ENCODE measurements at regions not wholly inside any gene's neighbourhood (a gene's known extent, or its start where the extent isn't known, plus 50 kb on each side); places are given as distances from the start of the nearest gene placed in this dataset.

DNA sequence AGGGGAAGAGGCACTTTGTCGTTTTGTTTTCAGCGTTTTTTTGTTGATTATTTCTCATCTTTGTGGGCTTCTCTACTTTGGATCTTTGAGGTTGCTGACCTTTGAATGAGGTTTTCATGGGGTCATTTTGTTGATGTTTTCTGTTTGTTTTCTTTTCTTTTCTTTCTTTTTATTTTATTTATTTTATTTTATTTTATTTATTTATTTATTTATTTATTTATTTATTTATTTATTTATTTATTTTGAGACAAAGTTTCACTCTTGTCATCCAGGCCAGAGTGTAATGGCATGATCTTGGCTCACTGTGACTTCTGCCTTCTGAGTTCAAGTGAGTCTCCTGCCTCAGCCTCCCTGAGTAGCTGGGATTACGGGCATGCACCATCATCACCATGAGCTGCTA, 946.7 kb downstream of the TLE4 start:
- no peak overlapping the region for H3K4me3 ChIP-seq
- DNase-seq (no peak), ATAC-seq (no peak)
- H3K9me3 ChIP-seq = no peaks in the 10 kb centered on the region
- 61 to 71% methylated on average over 3 of the region's 3 CpGs for whole genome bisulfite sequencing, 2 donors
- intact Hi-C loops (cut with DNase I) = no loop called here
- H3K27ac ChIP-seq = no peak overlapping the region
- no peak for TF ChIP-seq POLR2A (IDR thresholded peaks at IDR 0.05)
- TF ChIP-seq, protein P1, sequence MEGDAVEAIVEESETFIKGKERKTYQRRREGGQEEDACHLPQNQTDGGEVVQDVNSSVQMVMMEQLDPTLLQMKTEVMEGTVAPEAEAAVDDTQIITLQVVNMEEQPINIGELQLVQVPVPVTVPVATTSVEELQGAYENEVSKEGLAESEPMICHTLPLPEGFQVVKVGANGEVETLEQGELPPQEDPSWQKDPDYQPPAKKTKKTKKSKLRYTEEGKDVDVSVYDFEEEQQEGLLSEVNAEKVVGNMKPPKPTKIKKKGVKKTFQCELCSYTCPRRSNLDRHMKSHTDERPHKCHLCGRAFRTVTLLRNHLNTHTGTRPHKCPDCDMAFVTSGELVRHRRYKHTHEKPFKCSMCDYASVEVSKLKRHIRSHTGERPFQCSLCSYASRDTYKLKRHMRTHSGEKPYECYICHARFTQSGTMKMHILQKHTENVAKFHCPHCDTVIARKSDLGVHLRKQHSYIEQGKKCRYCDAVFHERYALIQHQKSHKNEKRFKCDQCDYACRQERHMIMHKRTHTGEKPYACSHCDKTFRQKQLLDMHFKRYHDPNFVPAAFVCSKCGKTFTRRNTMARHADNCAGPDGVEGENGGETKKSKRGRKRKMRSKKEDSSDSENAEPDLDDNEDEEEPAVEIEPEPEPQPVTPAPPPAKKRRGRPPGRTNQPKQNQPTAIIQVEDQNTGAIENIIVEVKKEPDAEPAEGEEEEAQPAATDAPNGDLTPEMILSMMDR (IDR thresholded peaks at IDR 0.05) = no peak
- H3K27me3 ChIP-seq = no peaks in the 10 kb centered on the region
- H3K36me3 ChIP-seq (replicated peaks in 1 of 2; ENCODE audit: insufficient read depth in 1 of 2, low read depth in 2 of 2) = no peaks in the 10 kb centered on the region
- no peaks in the 10 kb centered on the region for H3K4me1 ChIP-seq

DNA sequence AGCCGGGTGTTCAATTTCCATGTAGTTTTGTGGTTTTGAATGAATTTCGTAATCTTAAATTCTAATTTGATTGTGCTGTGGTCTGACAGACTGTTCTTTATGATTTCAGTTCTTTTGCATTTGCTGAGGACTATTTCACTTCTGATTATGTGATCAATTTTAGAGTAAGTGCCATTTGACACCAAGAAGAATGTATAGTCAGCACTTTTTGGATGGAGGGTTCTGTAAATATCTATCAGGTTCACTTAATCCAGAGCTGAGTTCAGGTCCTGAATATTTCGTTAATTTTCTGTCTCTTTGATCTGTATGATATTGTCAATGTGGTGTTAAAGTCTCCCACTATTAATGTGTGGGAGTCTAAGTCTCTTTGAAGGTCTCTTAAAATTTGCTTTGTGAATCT, 944.9 kb downstream of the TLE4 start:
- no peaks in the 10 kb centered on the region for H3K27me3 ChIP-seq
- intact Hi-C loops (cut with DNase I) = no loop called here
- 50 to 67% methylated on average over 3 of the region's 3 CpGs for WGBS, 2 donors
- no peaks in the 10 kb centered on the region for H3K36me3 ChIP-seq (replicated peaks in 1 of 2; ENCODE audit: insufficient read depth in 1 of 2, low read depth in 2 of 2)
- DNase-seq (no peak), ATAC-seq (no peak)
- H3K27ac ChIP-seq = no peak overlapping the region
- H3K4me3 ChIP-seq = no peak overlapping the region
- TF ChIP-seq POLR2A (IDR thresholded peaks at IDR 0.05) = no peak
- TF ChIP-seq, protein P1 (IDR thresholded peaks at IDR 0.05) = no peak
- no peaks in the 10 kb centered on the region for H3K9me3 ChIP-seq
- H3K4me1 ChIP-seq = no peaks in the 10 kb centered on the region

DNA sequence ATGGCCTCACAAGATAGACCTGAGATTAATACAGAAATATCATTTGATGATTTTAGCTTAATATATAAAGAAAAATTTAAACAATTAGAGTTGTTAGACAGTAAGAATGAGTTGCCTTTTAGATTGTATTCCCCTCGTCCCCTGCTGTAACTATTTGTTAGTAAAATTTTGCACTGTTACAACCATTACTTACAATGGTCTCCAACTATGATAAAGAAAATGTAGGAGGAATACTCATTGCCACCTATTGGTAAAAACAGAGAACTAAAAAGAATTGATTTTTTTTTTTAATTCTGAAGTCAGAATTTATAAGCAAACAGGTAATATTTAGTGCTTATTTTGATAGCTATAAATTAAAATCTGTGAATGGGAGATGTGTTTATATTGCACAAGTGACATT, 937.6 kb downstream of the TLE4 start:
- H3K27ac ChIP-seq = no peak overlapping the region
- no peak overlapping the region for H3K4me3 ChIP-seq
- intact Hi-C loops (cut with DNase I) = no loop called here
- H3K27me3 ChIP-seq = no peaks in the 10 kb centered on the region
- DNase-seq = no peak
- no peak for ATAC-seq
- no peaks in the 10 kb centered on the region for H3K9me3 ChIP-seq
- TF ChIP-seq, protein P1 (IDR thresholded peaks at IDR 0.05) = no peak
- no peak for TF ChIP-seq POLR2A (IDR thresholded peaks at IDR 0.05)
- H3K36me3 ChIP-seq (replicated peaks in 1 of 2; ENCODE audit: insufficient read depth in 1 of 2, low read depth in 2 of 2) = no peaks in the 10 kb centered on the region
- 43 to 46% methylated on average over 1 of the region's 1 CpG for WGBS, 2 donors
- H3K4me1 ChIP-seq = no peaks in the 10 kb centered on the region

DNA sequence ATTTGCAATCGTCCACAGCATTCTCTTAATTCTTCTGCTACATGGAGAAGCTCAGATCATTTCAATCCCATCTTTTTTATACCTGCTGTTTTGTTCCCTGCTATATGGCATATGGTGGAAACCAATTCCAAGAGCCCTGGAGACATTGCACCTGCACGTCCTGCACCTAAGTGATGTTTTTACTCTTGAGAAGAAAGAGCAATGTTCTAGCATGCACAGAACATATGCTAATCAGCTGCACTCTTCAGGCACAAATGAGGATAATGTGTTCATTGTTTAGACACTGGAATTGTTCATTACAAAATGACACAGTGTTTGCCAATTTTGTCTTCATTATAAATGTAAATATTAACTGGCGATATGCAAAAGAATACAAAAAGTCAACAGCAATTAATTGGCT, 935.8 kb downstream of the TLE4 start:
- Histone ChIP-seq H3K27me3 (no peaks in the 10 kb centered on the region), H3K27ac (no peak overlapping the region), H3K36me3 (replicated peaks in 1 of 2; ENCODE audit: insufficient read depth in 1 of 2, low read depth in 2 of 2) (no peaks in the 10 kb centered on the region), H3K4me3 (no peak overlapping the region), H3K9me3 (no peaks in the 10 kb centered on the region), H3K4me1 (no peaks in the 10 kb centered on the region)
- 23 to 65% methylated on average over 3 of the region's 3 CpGs for WGBS, 2 donors
- TF ChIP-seq POLR2A (IDR thresholded peaks at IDR 0.05) = no peak
- TF ChIP-seq, protein P1 (IDR thresholded peaks at IDR 0.05) = no peak
- no peak for DNase-seq
- intact Hi-C loops (cut with DNase I) = no loop called here
- no peak for ATAC-seq

DNA sequence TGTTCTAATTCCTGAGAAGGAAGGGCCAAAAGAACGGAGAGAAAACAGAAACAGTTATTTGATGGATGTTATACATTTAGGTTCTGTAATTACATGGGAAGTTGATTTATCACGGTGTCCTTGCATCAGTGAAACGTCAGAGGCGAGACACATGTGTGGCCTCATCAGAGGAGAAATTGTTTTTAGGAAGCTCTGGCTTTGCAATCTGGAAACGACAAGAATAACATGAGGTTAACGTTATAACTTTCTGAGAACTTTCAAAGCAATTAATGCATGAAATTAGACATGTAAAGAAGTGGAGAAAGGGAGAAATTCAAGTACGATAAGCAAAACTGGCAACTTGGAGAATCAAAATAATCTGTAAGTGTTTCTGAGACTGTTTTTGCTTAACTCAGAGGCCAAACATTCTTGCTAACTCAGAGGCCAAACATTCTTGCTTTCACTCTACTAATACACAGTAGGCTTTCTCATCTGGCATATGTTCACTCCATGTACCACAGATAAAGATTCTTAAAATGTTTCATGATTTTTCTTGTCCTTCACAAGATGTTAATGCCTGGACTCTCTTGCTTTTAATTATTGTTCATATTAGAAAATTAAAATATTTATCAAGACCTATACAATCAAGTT, 933.0 kb downstream of the TLE4 start:
- H3K4me1 ChIP-seq = no peaks in the 10 kb centered on the region
- H3K27me3 ChIP-seq = no peaks in the 10 kb centered on the region
- DNase-seq = no peak
- H3K4me3 ChIP-seq = no peak overlapping the region
- no peak for TF ChIP-seq POLR2A (IDR thresholded peaks at IDR 0.05)
- TF ChIP-seq, protein P1 (IDR thresholded peaks at IDR 0.05) = no peak
- H3K9me3 ChIP-seq = no peaks in the 10 kb centered on the region
- no peaks in the 10 kb centered on the region for H3K36me3 ChIP-seq (replicated peaks in 1 of 2; ENCODE audit: insufficient read depth in 1 of 2, low read depth in 2 of 2)
- intact Hi-C loops (cut with DNase I) = no loop called here
- 34 to 50% methylated on average over 7 of the region's 7 CpGs for WGBS, 2 donors
- no peak for ATAC-seq
- H3K27ac ChIP-seq = no peak overlapping the region

Measured in body of pancreas (tissue), 4 donors.